Activated CD4-positive, CD25-positive, alpha-beta regulatory T cell treated with anti-CD3 and anti-CD28 coated beads, Interleukin-2, amount 50 U/mL, for 24 hours (primary cell): ENCODE measurements at regions not wholly inside any gene's neighbourhood (a gene's known extent, or its start where the extent isn't known, plus 50 kb on each side); places are given as distances from the start of the nearest gene placed in this dataset.

Source experiments
- ATAC-seq, 2 donors: fragments of 150-1000 bp; cut with Tn5 transposase; one replicate each; pipeline ENCODE4 v1.10.0; 2021; ENCODE audit warnings: mild to moderate bottlenecking in 1 of 2, moderate library complexity in 1 of 2

DNA sequence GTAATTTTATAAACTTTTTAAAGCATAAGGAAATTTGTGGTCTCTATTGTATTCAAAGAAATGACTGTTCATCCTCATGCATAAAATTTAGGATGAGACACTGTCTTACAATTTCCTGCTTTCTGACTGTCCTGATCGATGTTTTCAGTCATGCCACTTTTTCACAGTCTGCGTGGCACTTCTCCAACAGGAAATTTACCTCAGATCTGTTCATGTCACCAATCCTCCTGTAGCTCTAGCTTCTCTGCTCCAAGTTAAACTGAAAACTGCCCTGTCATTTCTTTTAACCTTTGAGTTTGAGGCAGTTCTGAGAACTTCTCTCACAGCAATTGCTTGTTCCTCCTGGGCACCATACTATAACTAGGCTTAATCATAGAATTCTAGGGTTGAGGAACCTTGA is 455.1 kb downstream of the EFNA5 start:
- no peak for ATAC-seq

DNA sequence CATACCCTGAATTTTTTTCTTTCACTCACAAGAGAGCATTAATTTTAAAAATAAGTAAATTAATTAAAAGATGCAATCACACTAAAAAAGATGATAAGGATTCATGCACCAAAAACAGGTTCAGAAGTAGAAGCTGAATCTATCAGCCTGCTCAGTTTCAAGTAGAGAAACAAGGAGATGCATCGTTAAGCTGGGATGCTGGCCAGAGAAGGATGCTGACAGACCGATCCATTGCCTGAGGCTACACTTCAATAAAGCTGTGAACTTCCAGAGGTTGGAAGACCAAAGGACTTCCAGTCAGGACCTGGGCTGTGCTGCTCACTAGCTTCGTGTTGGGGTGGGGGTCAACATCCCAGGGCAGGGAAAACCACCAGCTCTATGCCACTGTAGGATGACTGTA is 457.7 kb downstream of the EFNA5 start:
- no peak for ATAC-seq

DNA sequence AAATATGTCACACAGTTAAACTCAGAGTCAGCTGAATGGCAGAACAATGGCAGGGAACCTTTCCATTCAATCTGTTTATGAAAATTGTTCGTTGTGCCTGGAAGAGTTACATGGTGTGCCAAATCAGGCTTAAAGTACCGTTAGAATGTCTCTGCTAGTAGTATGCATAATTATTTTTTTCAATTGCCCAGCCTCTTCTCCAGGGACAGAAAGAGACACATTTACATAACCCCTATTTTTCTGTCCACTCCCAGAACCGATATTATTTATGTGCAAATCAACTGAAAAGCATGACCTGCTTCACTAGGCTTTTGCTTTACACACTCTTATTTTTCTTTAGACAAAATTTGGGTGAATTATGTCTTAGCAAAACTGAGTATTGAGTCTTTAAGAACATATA is 459.1 kb downstream of the EFNA5 start:
- ATAC-seq: no peak

DNA sequence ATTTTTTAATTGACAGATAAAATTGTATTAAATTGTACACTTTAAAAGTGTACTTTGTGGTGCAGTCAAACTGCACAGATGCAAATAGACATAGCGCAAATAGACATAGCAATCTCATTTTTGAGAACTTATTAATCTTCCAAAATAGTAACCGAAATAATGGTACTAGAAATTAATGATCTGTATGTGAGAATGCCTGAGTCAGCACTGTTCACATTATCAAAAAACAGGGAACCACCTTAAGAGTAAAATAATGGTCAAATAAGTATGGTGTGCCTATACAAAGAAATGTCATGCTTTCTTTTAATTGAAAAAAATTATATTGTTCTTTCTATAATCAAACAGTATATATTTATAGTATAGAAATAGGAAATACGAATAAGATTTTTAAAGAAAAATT is 461.9 kb downstream of the EFNA5 start:
- ATAC-seq: no peak

DNA sequence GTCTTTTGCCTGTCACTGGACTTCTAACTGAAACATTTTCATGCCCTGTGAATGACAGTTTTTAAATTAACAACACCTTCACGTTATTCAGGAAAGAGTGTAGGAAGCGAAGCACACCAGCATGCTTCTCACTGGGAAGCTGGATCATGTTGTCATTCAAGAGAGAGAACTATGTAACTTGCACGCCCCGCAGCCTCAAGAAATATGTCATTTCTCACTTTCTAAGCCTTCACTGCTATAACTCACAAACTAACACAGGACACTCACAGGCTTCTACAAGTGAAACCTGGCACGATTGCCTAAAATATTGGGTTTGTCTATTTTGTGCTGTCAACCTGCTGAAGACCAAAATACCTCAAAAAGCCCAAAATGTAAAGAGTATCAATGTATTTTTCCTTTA is 466.3 kb downstream of the EFNA5 start:
- ATAC-seq: no peak

DNA sequence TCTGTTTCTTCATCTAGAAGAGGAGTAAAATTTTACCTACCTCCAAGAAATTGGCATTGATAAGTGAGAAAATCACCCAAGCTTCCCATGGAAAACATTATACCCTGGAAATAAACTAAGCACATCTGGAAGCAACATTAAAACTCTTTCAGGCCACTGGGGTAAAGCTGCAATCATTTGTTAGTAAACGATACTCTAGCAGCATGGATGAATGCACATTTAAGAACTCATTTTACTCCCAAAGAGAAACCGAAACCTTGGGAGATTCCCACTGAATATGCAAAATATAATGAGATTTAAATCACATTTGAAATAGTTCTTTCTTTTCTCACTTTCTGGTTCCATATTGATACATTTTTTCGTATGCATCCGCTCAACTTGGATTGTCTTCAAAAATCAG is 467.5 kb downstream of the EFNA5 start:
- no peak for ATAC-seq

DNA sequence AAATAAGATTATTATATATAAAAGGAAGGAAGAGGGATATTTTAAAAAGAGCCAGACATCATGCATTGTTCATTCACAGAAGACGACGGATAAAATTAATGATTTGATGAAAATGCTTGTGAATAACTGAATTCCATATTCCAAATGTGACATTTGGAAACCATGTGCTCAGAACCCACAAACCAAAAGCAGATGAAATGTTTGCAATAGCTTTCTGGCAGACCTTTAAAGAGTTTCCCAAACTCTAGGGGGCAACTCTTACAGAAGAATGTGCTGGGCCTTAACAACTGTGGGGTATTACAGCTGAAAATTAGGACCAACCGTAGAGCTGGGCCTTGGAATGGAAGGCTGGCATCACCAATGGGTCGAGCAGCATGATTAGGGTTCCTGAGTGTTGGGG is 471.0 kb downstream of the EFNA5 start:
- no peak for ATAC-seq

DNA sequence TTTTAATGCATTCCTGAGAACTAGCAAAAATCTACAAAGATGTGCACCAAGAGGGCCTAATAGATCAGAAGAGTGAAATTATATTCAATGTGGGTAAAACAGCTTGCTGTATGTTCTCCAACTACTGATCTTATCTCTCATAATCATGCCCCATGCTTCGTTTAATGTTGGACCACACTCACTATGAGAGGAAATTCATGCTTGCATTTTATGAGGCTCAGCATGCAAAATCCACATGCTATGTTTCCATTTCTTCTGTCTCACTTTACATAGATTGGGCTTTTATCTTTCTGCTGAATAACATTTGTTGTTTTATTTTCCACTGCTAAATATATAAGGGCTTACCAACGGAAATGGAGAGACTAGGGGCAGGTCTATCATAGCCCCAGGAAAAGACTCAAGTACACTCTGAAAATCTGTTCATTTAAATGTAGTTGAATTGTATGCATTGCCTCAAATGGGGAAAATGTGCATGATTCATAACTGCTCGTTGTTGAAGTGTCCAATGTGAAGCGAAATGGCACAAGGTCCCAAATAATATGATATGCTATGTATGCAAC is 474.2 kb downstream of the EFNA5 start:
- no peak for ATAC-seq

DNA sequence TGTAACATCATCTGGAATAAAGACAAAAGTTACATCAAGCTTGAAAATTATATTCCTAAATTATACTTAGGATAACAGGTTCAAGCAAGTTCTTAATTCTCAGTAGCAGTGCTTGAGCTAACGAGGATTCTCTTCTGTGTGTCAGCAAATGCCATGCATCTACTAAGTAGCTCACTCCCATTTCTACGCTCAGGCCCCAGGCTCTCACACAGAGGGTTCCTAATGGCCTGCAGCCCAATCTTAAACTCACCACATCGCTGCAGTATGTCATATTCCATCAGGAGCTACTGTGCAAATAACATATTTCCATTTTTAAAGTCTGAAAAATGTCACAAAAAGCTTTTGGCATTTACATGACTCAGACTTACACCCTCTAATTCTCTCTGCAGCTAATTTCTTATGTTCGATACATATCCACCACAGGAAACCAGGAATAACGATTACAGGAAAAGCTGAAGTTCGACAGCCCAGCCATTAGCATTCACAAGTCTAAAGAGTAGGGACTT is 474.8 kb downstream of the EFNA5 start:
- ATAC-seq: no peak

DNA sequence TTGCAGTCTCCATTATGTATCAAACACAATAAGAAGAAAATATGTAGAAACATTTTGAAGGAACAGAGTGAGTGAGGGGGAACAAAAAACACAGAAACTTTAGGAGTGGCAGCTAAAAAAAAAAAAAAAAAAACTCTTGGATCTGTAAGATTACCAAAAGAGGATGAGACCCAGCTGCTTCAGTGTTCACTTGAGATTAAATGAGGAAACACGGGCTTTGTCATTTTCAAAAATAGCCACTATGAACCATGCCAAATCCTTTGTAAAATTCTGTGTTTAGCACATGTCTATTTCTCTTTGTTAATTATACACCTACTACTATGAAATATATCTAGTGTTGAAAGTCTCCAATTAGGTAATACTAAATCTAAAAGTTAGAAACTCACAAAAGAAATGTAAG is 485.9 kb downstream of the EFNA5 start:
- ATAC-seq: no peak

DNA sequence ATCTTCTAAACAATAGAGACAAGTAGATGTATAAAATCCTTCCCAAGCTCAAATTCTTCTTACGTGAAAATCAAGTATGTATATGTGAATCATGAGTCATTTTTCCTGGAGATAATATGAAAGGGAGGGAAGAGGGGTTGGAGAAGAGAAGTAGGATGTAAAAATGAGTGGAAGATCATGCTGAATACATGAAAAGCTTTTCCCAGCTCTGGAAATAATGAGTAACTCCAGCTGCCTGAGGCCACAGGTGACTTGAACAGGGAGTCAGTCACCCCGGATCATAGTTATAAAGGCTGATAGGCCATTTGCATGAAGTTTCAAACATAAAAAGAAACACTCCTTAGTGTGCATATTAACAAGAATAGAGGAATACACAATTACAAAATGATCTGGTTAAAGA is 486.7 kb downstream of the EFNA5 start:
- ATAC-seq: no peak

DNA sequence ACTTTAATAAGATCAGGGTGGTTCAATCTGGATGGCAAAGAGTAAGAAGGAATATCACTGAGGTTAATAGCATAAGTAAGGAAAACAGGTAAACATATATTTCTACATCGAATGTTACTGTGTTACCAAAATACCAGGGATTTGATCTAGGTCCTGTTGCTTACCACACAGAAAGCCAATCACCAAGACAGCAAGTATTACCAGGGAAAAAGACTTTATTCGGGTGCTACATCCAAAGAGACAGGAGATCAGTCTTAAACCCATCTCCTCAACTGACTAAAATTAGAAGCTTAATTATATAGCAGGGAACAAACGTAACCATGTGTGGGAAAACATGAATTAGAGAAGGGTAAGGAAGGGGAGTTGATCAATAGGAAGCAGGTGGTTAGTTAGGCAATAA is 500.1 kb downstream of the EFNA5 start:
- ATAC-seq: no peak

DNA sequence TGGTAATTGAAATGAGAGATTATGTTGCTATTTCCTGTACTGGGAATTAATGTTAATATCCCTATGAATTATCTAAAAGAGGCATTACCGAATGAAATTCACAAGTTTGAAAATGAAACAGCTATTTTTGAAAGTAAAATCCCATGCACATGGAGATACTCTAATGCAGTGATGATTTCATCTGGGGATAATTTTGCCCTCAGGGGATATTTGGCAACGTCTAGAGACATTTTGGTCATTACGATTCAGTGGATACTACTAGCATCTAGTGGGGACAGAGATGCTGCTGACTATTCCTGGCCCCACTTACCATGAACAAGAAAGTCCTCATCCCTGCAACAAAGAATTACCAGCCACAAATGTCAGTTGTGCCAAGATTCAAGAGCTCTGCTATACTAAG is 500.9 kb downstream of the EFNA5 start:
- ATAC-seq: no peak

DNA sequence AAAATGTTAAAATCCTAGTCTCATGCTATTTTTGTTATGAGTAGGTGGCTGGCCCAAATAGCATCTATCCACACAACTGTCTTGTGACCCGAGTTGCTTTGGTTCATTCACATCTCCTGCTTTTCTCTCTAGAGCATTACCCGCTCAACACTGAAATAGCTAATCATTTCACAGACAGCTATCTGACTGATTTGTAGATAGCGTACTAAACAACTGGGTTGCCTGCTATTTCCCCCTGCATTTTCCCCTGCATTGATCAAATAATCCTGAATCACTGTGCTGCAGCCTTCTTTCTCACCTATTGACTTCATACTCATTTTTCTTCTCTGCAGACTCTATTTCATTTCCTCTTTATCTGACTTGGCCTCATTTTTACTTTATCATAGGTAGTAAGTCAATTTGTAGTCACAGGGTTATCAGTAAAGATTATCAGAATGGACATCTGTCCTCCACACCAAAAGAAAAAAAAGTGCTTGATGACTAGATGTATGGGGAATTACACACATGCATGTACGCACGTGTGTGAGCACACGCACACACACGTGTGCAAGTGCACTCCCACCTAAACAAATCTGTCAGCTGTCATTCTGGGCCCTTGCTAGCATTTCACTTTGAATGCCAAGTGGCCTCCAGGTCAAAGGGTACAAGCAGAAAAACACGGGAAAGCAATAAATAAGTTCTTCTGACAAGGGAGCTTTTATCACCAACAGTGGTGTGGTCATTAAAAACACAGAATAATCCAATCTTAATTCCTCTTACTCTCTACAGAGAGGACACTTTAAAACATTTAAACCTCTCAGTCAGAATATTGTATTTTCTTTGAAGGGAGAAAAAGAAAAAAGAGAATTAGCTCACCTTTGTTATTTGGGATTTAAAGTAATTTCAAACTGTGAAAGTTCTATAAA is 501.6 kb downstream of the EFNA5 start:
- no peak for ATAC-seq

DNA sequence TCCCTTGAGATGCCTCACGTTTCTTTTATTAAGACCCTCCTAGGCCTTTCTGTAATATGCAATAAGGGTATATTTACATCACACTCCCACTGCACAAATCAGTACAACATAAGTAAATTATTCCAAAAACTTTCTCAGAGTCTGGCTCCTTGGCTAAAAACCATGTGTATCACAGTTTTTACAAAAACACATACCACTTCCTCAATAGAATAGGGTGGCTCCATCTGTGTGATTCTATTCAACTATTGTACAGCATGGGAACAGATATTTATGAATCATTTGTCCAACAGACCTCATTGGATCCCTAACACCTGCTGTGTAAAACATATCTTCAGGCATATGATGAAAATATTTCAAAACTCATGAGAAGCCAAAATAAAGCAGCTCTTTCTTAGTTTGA is 502.7 kb downstream of the EFNA5 start:
- ATAC-seq: no peak

DNA sequence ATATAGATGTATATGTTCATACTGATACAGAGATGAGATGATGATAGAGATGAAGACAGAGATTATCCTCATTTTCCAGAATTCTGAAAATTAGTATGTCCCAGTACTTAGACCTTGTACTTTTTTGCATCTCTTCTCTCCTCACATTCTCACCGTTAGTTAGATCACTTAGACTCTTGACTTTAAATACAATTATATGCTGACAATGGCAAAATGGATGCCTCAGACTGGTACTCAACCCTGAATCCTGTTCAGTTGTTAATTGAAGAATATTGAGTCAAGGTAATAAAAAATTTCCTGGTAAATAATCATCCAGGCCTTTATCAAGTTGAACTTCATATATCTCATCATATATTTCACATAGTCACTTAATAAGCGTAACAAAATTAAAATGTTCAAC is 505.4 kb downstream of the EFNA5 start:
- no peak for ATAC-seq

DNA sequence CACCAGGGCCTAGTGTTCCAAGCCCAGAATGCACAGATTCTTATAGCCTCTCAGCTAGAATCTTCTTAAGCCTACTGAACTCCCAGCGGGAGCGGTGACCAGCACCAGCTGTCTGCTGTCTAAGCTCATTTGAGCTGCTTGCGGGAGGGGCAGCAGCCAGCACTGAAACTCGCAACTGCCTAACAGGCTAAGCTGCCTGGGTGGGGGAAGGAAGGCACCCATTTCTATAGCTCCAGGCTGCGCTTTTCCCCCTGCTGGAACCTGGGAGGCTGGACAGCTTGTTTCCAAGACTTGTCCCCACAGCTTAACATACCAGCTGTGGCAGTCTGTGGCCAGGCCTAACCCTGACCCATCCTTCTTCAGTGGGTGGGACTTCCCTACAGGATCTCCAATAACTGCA is 512.9 kb downstream of the EFNA5 start:
- ATAC-seq: no peak

DNA sequence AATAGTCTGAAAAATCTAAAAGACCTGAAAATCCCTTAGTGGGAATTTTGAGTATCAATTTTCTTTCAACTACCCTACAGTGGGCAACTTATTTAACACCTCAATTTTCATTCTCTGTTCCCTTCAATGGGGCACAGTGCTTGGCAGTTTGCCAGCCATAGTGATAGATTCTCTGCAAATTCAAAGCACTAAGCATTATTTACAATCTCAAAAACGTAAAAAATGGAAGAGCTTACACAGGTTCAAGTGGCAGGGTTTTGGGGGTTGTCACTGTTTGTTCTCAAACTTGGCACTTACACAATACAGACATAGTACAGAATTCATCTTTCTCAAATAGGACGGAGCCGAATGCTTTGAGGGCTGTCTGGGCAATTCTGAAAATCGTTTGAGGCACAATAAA is 515.0 kb downstream of the EFNA5 start:
- no peak for ATAC-seq

DNA sequence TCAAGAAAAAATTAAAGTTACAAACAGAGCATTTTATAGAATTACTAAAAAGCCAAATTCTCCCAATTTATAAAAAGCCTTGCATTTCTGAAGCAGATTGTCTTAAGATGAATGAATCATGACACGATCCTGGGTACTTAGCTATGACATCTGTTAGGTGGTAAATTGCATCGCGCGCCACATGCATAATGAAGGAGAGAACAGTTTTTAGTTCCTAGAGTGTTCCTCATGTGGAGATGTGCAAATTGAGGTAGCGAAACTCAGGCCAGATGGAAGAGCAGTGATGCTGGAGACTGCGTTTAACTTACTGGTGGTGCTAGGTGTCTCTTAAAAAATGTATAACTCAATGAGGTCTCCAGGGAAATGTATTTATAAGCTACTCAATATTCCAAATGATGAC is 516.1 kb downstream of the EFNA5 start:
- ATAC-seq: no peak

DNA sequence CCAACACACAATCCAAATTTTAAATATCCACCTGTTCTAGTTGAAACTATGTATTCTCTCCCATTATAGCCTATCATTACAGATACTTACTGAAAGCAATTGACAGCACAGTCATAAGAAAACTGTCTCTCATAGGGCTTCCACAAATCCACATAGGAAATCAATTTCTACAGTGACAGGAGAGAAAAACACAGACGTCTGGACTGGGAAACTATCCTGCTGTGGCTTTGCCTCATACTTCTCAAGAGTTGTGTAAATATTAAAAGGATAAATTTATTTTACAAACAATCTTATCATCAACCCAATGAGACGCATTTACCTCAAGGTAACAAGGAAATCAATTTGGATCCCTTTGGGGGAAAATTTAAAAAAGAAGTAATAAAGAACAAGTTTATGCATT is 517.5 kb downstream of the EFNA5 start:
- no peak for ATAC-seq

DNA sequence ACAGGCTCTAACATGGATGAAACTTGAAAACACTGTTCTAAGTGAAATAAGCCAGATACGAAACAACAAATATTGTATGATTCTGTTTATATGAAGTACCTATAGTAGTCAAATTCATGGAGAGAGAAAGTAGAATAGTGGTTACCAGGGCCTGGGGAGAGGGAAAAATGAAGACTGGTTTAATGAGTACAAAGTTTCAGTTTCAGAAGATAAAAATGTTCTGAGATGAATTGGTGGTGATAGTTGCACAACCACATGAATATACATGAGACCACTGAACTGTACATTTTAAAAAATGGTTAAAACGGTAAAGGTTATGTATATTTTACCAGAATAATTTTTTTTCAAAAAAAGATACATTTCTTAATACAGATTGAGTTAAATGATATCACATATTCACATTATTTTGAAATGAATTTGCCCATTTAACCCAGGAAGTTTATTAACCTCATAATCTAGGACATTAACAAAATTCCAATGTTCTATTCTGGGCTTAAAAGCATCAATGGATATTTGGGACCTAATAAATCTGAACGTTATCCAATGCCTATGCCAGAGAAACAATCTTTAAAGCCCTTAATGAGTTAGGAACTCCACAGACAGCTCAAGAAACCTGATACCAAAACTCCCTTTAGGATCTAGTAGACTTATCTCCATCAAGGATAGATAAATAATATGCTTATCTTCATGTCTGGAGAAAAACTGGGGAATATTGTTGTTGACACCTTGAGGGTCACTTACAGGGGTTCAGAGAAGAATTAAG is 521.3 kb downstream of the EFNA5 start:
- no peak for ATAC-seq

DNA sequence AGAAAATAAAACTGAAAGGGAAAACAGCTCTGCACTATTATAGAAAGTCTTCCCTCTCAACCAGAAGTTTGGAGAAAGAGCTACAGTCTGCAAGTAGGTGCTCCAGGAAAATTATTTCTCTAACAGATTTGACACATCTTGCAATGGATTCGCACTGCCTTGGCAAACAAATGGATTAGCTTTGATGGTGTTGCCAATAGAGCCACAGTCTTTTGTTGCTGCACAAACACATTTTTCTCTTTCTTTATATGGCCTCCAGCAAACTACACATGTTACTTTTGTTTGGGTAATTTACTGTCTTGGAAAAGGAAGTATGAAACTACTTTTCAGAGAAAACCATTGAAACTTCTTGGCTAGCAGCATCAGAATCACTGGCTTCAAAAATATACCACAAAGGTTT is 523.1 kb downstream of the EFNA5 start:
- ATAC-seq: no peak

DNA sequence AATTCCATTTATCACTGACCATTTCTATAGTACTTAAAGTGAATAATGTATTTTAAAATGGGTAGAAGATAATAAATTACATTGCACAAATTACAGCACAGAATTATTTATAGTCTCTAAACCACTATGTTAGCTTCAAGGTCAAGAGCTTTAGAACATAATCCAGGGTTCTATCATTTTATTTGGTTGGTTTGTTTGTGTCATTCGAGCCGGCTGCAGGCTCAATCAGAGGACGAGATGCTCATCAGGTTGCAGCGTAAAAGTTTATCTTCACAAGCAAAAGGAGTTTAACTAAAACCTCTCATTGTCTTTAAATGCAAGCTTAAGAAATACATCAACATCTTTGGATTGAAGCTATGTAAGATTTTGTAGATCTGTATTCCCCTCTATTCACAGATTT is 523.8 kb downstream of the EFNA5 start:
- ATAC-seq: no peak

DNA sequence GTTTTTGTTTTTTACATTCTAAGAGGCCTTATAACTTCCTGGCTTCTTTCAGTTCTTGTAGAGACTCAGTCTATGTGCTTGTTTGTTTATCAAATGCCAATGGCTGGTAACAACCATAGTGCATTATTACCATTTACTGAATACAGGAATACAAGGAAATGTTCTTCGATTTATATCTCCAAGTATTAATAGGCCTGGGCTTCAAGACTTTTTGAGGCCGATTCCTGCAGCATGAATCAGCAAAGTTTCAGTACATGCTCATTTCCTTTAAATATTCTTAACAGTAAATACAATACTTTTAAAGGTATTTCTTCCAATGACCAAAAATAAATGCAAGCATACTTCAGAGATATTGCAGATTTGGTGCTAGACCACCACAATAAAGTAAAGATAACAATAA is 535.3 kb downstream of the EFNA5 start:
- no peak for ATAC-seq
